Heart left ventricle (tissue), 16 donors: ENCODE measurements at regions not wholly inside any gene's neighbourhood (a gene's known extent, or its start where the extent isn't known, plus 50 kb on each side); places are given as distances from the start of the nearest gene placed in this dataset.

ENCODE experiments used
- ATAC-seq, 4 donors: fragments of 200-7000 bp; cut with Tn5 transposase; one replicate each; pipeline ENCODE4 v1.9.1; 2020 to 2022; ENCODE audit warnings: moderate library complexity in 4 of 4, mild to moderate bottlenecking in 3 of 4, moderate number of reproducible peaks in 1 of 4
- DNase-seq, 5 donors: peaks; one replicate each; pipeline ENCODE4 v3.0.0-alpha.2; 2020
- H3K27ac ChIP-seq, 12 donors: fragments of 200-600 bp; sonication (generic) in 4 of 12; one replicate each; pipeline versions ENCODE4 v1.5.0 to v1.8.0; 2016 to 2022; ENCODE audit warnings: mild to moderate bottlenecking in 2 of 12
- H3K27me3 ChIP-seq, 9 donors: fragments of 200-600 bp; sonication (generic) in 2 of 9; one replicate each; pipeline versions ENCODE4 v1.5.1 to v1.8.0; 2016 to 2022; ENCODE audit warnings: mild to moderate bottlenecking in 3 of 9
- H3K36me3 ChIP-seq, 9 donors: fragments of 200-600 bp; sonication (generic) in 2 of 9; one replicate each; pipeline versions ENCODE4 v1.5.0 to v1.8.0; 2018 to 2022; ENCODE audit warnings: mild to moderate bottlenecking in 2 of 9
- H3K4me1 ChIP-seq, 12 donors: fragments of 200-600 bp; sonication (generic) in 4 of 12; one replicate each; pipeline versions ENCODE4 v1.5.0 to v1.8.0; 2016 to 2022; ENCODE audit warnings: mild to moderate bottlenecking in 3 of 12
- H3K4me3 ChIP-seq, 12 donors: fragments of 200-600 bp; sonication (generic) in 4 of 12; one replicate each; pipeline versions ENCODE4 v1.5.0 to v1.8.0; 2017 to 2022; ENCODE audit warnings: mild to moderate bottlenecking in 9 of 12, moderate library complexity in 4 of 12
- H3K9me3 ChIP-seq, 12 donors: fragments of 200-600 bp; sonication (generic) in 4 of 12; one replicate each; pipeline versions ENCODE4 v1.5.0 to v1.8.0; 2016 to 2022; ENCODE audit warnings: mild to moderate bottlenecking in 1 of 12
- POLR2A ChIP-seq, 2 donors: fragments of 450-650 bp; IDR thresholded peaks; one replicate each; pipeline ENCODE4 v1.6.1; 2017; ENCODE audit warnings: antibody characterized with exemption in 2 of 2, mild to moderate bottlenecking in 2 of 2, moderate library complexity in 2 of 2
- WGBS, 4 donors: extraction: QIAGEN DNeasy Blood & Tissue Kit in 2 of 4; methylation state at CpG; one replicate each; pipeline versions ENCODE4 v1.1.5 to v1.1.7; 2013 to 2018; 5-methylcytosine and 5-hydroxymethylcytosine counted together
- intact Hi-C, 10 donors: fragments of 100-400 bp; cut with DNase I; formaldehyde crosslinking; loops; one replicate each; pipeline versions ENCODE4 v1.11.1 to v1.14.2; 2022
- TF ChIP-seq, protein P1 (sequence below), 12 donors: fragments of 200-600 bp; sonication (generic) in 4 of 12; IDR thresholded peaks; one replicate each; pipeline versions ENCODE4 v1.5.0 to v1.8.0; 2018 to 2022; ENCODE audit warnings: antibody characterized with exemption in 12 of 12, mild to moderate bottlenecking in 5 of 12
- donor health status: ischemic (EF 13 %, LVEDD 7.1; RV severe dilation, severe dysfunction).
- donor health status: healthy with polysubstance abuse.
- donor health status: DM: no; HTN: yes; CAD: no.
- donor health status: DM: no; HTN: no; CAD: no.
- donor health status: ischemic (EF 25% LVEDD 6.9; RV normal size, moderate dysfunction).
- donor health status: ischemic (EF 25% LVEDD 5.7; RV mildly dilated, moderate dysfunction).
- donor health status: healthy.
- donor health status: DM: yes; HTN: yes; CAD: no.
- donor health status: ischemic (EF 35%, LVEDD 5.7; RV mildly dilated, moderate dysfunction).
- donor health status: nonischemic (EF 11% LVEDD 7.7; RV severe dilation, severe dysfunction).
- donor health status: DM: yes; HTN: yes; CAD: no.
- donor health status: PGD.
- donor health status: ischemic (EF 29% LVEDD 5.4; RV normal size, mild dysfunction).
- donor health status: nonischemic (EF 23%, LVEDD 6.1; RV moderate dilation, normal function).

DNA sequence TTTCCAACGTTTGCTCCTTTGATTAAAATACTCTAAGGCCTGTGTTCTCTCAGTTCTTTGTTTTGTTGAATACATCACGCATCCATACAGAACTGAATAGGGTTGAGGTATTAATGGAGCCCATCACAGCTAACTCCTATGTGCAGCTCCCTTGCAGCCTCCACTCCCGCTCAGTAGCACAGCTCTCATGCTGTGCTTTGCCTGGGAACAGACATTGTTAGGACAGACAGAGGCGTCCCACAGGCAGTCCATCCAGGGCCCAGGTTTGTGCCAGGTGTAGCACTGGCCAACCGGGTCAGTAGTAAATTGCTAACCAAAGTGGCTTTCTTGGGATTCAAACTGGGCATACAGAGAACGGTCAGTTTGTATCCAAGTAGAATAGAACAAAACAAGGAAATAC lies 644.7 kb upstream of the NRP1 start:
- Histone ChIP-seq H3K27ac (no peak overlapping the region), H3K9me3 (no peaks in the 10 kb centered on the region), H3K36me3 (no peaks in the 10 kb centered on the region), H3K27me3 (no peaks in the 10 kb centered on the region), H3K4me3 (no peak overlapping the region), H3K4me1 (no peaks in the 10 kb centered on the region)
- TF ChIP-seq POLR2A (IDR thresholded peaks at IDR 0.05), result no peak
- TF ChIP-seq, protein P1, sequence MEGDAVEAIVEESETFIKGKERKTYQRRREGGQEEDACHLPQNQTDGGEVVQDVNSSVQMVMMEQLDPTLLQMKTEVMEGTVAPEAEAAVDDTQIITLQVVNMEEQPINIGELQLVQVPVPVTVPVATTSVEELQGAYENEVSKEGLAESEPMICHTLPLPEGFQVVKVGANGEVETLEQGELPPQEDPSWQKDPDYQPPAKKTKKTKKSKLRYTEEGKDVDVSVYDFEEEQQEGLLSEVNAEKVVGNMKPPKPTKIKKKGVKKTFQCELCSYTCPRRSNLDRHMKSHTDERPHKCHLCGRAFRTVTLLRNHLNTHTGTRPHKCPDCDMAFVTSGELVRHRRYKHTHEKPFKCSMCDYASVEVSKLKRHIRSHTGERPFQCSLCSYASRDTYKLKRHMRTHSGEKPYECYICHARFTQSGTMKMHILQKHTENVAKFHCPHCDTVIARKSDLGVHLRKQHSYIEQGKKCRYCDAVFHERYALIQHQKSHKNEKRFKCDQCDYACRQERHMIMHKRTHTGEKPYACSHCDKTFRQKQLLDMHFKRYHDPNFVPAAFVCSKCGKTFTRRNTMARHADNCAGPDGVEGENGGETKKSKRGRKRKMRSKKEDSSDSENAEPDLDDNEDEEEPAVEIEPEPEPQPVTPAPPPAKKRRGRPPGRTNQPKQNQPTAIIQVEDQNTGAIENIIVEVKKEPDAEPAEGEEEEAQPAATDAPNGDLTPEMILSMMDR (IDR thresholded peaks at IDR 0.05), result no peak
- WGBS, 4 donors, result 88 to 94% (median 91%) methylated on average over 6 of the region's 6 CpGs
- DNase-seq (no peak), ATAC-seq (no peak)
- intact Hi-C loops, result loop anchor here in 1 of 10 donors (10.0 kb wide), 1 partner anchor 784 kb away; no protein-coding TSS in a partner anchor

- 70 to 81% (median 76%) methylated on average over 3 of the region's 3 CpGs for WGBS, 4 donors
- no peak overlapping the region for H3K27ac ChIP-seq
- DNase-seq, result no peak
- no peaks in the 10 kb centered on the region for H3K36me3 ChIP-seq
- TF ChIP-seq, protein P1 (IDR thresholded peaks at IDR 0.05), result no peak
- TF ChIP-seq POLR2A (IDR thresholded peaks at IDR 0.05), result no peak
- intact Hi-C loops, result loop anchor here in 1 of 10 donors (10.0 kb wide), 1 partner anchor 781 kb away; no protein-coding TSS in a partner anchor
- ATAC-seq, result no peak
- H3K4me1 ChIP-seq, result peaks cover 0 to 2% (median 0%) of the 10 kb centered on the region in 12 donors
- no peaks in the 10 kb centered on the region for H3K27me3 ChIP-seq
- H3K9me3 ChIP-seq, result no peaks in the 10 kb centered on the region
- H3K4me3 ChIP-seq, result no peak overlapping the region
Observed at GRCh38 chr10:33975481-33975880, 641.0 kb upstream of the NRP1 start.

DNA sequence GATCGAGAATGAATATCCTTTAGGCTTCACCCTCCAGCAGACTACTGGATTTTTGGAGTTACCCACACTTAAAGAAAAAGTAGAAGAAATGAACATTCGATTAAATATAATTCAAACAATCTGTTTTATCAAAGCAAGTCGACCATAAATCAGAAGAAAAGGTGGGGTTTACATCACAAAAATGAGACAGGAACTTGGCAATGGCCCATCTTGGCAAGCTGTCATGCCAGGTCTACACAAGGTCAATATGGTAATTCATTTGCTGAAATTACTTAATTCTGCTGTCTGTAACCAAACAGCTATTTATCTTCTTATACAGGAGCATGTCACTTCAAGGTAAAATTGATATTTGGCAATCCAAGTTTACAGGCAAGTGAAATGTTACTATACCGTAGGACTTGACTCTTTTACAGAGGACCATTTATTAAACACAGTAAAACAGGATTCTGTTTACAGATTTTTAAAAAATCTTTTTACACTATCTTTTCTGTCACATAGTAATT lies 640.6 kb upstream of the NRP1 start:
- no peak for DNase-seq

GRCh38 chr10:33968983-33969382 lies 634.5 kb upstream of the NRP1 start:
- no peak for ATAC-seq
- Histone ChIP-seq H3K27ac (no peak overlapping the region), H3K4me3 (no peak overlapping the region), H3K4me1 (peaks cover 0 to 2% (median 0%) of the 10 kb centered on the region in 12 donors), H3K36me3 (no peaks in the 10 kb centered on the region), H3K27me3 (no peaks in the 10 kb centered on the region), H3K9me3 (peaks cover 0 to 5% (median 0%) of the 10 kb centered on the region in 12 donors)
- TF ChIP-seq, protein P1 (IDR thresholded peaks at IDR 0.05), result no peak
- no peak for TF ChIP-seq POLR2A (IDR thresholded peaks at IDR 0.05)
- WGBS, 4 donors, result 92 to 100% (median 97%) methylated on average over 1 of the region's 1 CpG
- no peak for DNase-seq
- intact Hi-C loops, result no loop called here

More for the DNA sequence above, 640.6 kb upstream of the NRP1 start:
- TF ChIP-seq POLR2A (IDR thresholded peaks at IDR 0.05), result no peak
- TF ChIP-seq, protein P1 (IDR thresholded peaks at IDR 0.05), result no peak
- Histone ChIP-seq H3K9me3 (no peaks in the 10 kb centered on the region), H3K27me3 (no peaks in the 10 kb centered on the region), H3K27ac (no peak overlapping the region), H3K36me3 (no peaks in the 10 kb centered on the region), H3K4me1 (peaks cover 0 to 2% (median 0%) of the 10 kb centered on the region in 12 donors), H3K4me3 (no peak overlapping the region)
- WGBS, 4 donors, result 79 to 84% (median 83%) methylated on average over 4 of the region's 4 CpGs
- intact Hi-C loops, result loop anchor here in 1 of 10 donors (10.0 kb wide), 1 partner anchor 780 kb away; no protein-coding TSS in a partner anchor
- ATAC-seq, result no peak
